ENCODE measurements at regions not wholly inside any gene's neighbourhood (a gene's known extent, or its start where the extent isn't known, plus 50 kb on each side); places are given as distances from the start of the nearest gene placed in this dataset.

DNA sequence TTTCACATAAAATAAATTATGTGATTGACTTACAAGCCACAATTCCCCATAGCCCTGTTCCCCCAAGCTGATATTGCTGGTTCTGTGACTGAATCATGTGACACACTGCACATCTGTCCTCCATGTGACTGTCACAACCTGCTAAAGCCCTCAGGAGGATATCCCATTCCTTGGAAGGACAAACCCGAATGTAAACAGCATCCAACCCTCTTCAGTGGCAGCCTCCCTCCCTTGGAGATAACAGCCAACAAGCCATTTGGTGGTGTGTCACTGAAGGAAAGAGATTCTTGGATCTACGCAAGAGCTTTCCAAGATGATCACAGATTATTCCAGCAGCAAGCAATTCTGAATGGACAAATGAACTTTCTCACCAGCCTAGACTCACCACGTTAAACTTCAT is 153.9 kb upstream of the TIAM1 start:
- DNase-seq: no peak

DNA sequence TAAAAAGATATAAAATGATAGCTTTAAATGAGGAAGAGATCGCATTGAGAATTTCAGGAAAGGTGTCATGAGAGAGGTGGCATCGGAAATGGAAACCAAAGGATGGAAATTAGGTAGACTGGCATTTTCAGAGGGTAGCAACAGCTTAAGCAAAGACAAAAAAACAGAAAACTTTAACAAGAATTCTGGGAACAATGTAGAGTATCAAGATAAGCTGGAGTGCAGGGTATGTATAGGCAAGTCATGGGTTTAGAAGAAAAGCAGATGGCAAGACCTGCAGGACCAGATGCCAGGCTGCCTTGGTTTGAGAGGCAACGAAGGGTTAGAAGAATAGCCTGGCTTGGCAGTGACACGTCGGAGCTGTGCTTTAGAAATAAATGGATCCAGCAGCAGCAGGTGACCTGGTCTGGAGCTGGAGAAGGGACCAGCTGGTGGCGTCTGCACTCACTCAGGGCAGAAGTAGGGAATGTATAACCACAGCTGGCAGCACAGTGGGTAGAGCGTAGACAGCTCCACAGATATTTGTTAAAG is 149.4 kb upstream of the TIAM1 start:
- no peak for DNase-seq

DNA sequence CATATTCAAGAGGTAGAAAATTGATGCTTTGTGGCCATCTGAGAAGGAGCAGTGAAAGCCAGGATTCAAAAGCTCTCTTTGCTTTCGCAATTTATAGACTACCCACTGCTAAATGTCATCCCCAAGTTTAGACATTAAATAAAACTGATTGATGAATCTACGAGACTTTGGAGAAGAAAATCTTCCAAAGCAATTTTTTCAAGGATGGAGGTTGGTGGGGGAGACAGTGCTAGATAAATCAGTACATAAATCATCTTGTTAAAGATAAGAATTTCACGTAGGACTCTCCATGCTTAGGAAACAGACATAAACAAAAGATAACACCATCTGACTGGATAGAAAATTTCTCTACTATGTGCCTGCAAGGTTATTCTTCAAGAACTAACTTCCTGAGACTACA is 147.6 kb upstream of the TIAM1 start:
- no peak for DNase-seq

DNA sequence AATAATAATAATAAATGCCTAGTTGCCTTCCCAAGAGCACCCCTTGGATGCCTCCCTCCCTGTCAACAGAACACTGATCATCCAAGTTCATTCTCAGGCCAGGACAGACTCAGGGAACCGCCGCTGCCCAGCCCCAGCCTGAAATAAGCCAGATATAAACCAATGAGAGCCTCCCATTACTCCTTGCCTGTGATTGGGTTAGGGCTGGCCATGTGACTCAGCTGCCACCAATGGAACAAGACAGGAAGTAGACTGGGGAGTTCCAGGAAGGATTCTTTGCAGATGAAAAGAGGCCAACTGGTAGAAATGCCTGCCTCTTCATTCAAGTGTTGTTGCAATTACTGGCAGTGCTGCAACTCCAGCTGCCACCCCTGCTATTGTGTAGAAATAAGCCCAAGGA is 146.4 kb upstream of the TIAM1 start:
- DNase-seq: no peak

DNA sequence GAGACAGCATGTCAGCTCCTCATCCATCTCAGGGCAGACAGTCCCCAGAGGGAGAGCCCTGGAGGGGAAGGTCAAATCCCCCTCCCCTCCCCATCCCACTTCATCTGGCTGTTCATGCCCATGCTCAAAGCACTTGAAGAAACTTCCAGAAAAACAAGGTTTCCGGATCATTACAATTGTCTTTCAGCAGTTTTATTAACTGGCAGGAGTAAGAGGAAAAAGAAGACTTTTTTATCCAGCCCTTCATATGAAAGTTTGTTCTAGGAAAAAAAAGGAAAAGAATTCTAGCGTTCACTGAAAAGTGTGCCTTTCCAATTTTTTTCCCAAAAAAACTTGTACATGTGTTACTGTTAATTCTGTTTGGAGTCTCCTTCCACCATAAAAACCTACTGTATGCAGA is 145.7 kb upstream of the TIAM1 start:
- DNase-seq: no peak

DNA sequence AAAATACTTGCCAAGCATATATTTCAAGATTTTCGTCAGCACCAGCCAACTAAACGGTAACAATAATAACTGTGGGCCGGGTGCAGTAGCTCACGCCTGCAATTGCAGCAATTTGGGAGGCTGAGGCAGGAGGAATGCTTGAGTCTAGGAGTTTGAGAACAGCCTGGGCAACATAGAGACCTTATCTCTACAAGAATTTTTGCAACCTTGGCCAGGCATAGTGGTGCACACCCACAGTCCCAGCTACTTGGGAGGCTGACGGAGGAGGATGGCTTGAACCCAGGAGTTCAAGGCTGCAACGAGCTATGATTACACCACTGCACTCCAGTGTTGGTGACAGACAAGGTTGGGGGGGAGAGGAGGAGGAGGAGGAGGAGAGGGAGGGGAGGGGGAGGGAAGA is 145.0 kb upstream of the TIAM1 start:
- DNase-seq: no peak

DNA sequence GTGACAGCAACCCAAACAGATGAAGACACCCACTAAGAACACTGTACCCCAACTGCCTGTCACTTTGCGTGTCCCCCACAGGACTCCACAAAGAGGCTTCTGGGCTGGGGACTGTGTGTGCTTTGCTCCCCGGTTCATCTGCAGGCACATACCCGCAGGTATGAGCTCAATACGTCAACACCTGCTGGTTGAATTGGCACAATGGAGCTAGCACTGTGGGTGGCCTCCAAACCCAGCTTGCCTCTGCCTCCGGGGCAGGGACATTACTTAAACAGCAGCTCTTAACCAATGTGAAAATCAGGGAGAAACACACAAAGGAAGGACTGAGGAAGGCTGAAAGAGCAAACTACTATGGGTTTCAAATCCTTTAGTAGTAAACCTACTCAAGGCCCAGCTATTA is 140.2 kb upstream of the TIAM1 start:
- no peak for DNase-seq

DNA sequence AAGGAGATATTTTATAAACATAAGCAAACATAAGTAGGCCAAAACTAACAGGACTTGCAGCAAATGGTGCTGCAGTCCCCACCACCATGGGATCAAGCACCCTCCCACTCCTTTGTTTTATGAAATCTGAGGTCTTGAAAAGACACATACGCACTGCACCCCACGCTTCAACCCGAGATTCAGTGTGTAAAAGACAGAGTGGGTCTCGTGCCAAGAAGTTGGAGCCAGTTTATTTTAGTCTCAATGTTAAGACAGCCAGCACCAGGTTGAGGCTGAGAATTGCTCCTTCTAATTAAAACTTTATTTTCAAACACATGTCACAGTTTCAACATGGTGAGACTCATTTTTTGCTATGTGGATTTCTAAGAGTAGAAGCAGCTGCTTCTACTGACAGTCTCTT is 139.1 kb upstream of the TIAM1 start:
- DNase-seq: no peak

DNA sequence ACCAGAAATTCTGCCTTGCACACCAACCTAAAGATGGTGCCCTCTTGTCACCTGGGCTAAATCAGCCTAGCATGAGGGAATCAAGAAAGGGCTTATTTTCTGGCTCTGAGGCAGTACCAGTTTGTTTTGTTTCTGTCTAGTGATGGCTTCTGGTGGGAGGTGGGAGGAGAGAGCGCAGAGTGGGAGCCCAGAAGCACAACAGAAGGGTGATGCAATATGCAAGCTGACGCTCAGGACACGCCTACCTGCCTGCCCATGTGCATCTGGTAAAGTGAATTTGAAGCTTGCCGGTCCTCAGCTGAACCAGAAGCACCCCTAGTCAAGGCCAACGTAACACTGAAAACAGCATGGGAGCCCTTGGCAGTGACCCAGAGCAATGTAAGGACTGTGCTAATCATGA is 138.4 kb upstream of the TIAM1 start:
- DNase-seq: no peak

DNA sequence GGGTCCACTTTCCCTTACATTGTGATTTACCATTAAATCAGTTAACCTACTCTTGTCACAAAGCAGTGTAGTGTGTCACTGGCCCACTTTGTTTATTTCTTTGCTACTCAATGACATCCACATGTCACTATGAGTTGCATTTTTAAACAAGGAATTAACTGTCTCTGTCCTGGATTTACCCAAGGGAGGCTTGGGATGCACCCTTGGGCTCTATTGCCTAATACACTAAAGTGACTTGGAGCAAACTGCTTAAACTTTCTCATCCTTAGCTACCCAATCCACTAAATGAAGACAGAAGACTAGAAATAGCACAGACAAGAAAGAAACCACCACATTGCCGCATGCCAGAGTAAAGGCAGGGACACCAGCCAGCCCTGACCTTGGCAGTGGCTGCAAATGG is 136.2 kb upstream of the TIAM1 start:
- no peak for DNase-seq

DNA sequence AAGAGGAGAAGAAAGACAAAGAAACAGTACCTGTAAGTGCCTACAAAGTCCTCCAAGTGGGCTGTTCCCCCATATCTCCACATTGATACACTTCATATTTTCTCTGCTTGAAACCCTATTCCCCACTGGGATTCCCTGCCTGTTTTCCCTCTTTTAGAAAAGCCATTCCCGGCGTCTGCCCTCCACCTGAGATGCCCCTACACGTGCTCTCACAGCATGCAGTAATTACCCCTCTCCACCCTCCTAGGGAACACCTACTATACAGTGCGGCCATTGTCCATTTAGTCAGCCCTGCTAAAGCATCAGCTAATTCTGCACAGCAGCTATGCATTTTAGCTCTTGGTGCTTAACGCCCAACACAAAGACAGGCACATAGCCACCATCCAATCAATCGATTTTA is 135.7 kb upstream of the TIAM1 start:
- no peak for DNase-seq

DNA sequence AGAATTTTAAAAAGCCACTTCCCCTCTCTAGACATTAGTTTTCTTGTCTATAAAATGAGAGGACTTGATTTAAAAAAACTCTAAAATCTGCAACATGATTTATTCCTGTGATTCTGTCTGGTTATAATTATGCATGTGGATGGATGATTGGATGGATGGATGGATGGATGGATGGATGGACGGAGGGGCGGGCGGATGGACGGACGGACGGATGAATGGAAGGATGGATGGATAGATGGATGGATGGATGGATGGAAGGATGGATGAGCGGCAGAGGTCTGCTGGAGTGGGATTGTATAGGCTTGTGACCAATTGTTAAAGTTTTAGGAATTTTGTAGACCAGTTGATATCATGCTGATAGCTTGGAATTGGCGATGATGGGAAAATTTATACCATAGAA is 135.2 kb upstream of the TIAM1 start:
- DNase-seq: no peak

DNA sequence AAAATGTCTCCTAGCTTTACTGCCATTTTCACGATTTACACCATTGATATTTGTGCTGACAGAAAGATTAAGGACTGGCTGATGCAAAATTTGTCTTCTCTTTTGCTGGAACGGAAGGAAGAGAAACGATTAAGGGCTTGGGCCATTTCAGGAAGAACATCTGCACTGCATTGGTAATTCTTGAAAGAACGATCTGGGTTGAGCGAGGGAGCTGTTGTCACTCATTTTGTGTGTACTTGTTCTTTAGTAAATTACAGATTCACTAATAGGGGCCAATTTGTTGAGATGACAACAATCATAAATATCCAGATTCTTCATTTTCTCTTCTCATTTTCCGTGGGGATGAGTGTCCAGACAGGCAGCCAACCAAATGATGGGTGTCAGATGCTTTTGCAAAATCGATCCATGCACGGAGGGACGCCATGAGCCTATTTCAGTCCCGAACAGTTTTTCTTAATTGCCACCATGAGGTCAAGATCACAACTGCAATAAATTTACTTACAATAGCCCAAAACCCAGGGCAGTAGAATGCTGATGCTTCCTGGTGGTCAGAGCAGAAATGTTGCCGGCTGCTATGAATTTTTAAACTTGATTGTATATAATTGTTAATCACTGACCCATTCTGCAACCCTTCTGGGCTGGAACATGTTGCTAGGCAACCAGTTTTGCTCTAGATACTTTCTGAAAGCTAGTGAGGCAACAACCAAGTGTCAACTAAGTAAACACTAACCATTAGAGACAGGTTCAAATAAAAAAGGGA is 132.4 kb upstream of the TIAM1 start:
- no peak for DNase-seq

DNA sequence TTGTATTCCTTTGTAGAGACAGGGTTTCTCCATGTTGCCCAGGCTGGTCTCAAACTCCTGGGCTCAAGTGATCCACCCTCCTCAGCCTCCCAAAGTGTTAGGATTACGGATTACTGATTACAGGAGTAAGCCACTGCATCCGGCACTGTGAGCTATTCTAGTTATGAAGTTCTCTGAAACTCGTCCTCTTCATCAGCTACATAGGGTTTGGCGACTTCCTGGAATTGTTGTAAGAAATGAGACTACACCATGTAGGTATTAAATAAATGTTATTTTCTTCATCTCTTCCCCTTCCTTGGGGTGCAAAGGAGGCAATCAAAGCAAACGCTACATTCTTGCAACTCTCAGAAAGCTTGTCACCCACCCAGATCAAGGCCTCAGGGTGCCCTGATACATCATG is 131.2 kb upstream of the TIAM1 start:
- no peak for DNase-seq

DNA sequence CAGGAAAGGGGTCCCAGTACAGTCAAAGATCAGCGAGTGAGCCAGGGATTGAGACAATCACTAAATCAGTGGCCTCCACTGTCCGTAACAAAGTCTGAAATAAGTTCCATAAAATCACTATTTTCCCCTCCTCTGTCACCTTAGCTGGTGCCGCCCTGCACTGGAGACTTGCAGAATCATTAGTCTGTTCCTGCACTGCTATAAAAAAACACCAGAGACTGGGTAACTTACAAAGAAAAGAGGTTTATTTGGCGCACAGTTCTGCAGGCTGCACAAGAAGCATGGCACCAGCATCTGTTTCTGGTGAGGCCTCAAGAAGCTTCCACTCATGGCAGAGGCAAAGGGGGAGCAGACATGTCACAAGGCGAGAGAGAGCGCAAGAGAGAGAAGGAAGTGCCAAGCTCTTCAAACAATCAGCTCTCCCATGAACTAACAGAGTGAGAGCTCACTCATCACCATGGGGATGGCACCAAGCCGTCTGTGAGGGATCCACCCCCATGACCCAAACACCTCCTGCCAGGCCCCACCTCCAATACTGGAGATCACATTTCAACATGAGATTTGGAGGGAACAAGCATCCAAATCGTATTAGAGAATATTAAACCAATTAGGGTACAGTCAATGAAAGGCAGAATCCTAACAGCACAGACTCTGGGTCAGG is 129.8 kb upstream of the TIAM1 start:
- DNase-seq: no peak

DNA sequence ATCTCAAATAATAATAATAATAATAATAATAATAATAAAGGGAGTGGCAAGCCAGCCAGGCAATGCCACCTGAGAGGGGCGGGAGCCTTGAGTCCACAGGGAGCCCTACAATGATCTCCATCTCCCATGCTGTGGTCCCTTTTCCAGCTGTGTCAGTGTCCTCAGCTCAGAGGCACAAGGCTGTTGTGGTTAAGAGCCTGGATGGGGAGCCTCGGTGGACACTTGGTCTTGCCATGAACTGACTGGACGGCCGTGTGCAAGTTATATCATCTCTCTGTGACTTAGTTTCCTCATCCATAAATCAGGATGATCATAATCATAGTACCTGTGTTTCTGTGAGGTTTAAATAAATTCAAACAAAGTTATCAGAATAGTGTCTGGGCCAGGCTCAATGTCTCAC is 127.8 kb upstream of the TIAM1 start:
- DNase-seq: no peak

DNA sequence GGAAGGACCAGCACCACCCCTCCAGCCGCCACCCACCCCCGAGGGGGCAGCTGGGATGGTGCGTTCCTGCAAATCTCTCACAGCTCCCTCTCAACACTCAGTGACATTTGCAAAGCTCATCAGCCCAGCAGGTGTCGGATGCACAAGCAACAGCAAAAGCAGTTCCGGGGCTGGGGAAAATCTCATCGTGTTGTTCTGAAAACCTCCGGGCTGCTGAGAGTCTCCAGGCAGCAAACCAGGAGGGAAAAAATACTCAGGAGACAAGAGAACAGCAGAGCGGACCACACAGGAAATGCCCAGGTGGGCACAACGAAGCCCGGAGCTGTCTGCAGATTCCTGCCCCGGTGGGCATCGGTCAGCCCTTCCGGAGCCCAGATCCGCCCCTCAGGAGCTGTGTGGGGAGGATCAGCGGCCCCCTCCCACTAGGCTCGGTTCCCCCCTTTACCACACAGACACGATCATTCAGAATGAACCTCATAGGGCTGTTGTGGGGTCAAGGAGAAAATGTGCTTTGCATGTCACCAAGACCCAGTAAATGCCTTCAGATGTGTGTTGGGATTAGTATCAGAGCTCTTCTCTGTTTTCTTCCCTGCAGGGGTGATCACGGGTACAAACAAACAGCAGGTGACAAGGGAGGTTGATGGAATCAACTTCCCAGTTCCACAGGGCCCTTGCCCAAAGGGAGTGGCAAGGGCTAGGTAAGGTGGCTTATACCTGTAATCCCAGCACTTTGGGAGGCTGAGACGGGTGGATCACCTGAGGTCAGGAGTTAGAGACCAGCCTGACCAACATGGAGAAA is 127.0 kb upstream of the TIAM1 start:
- DNase-seq: no peak

DNA sequence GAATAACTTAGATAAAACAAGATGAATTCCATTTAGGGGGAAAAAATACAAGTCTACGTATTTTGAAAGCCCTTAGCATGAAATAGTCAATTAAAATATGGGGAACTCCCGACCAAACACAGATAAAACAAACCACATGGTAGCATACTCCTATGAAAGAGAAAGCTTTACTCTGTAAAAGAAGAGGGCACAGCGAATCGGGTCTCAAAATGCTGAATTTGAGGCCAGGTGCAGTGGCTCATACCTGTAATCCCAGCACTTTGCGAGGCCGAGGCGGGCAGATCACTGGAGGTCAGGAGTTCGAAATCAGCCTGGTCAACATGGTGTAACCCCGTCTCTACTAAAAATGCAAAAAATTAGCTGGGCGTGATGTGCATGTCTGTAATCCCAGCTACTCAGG is 116.9 kb upstream of the TIAM1 start:
- no peak for DNase-seq

DNA sequence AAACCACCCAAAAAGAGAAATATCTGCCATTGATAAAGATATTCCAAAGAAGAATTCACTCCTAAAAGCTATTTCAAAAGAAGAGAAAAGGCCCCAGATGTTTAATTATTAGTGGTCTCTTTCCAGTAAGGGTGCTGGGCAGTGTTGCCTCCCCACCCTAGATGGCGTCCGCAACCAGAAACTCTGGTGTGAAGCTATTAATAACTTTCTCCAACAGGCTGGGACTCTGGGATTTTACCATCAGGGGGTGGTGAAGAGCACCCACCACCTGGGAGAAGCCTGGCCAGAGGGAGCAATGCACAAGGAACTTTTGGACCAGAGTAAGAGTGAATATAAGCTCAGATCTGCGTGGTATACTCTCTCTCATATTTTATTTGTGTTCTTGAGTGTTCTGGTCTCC is 115.4 kb upstream of the TIAM1 start:
- DNase-seq: no peak

DNA sequence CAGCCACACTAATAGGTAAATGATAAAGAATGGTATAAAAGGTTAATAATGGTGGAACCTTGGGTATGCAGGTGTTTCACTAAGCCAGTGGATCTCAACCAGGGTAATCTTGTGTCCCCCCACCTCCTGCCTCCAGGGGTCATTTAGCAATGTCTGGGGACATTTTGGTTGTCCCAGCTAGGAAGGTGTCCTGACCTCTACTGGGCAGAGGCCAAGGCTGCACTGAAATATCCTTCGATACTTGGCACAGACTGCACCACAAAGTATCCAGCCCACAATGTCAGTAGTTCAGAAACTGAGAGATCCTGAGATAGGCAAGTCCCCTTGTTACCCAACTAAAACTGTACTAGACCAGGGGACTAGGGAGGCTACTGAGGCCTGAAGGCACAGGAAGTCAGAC is 113.6 kb upstream of the TIAM1 start:
- no peak for DNase-seq

DNA sequence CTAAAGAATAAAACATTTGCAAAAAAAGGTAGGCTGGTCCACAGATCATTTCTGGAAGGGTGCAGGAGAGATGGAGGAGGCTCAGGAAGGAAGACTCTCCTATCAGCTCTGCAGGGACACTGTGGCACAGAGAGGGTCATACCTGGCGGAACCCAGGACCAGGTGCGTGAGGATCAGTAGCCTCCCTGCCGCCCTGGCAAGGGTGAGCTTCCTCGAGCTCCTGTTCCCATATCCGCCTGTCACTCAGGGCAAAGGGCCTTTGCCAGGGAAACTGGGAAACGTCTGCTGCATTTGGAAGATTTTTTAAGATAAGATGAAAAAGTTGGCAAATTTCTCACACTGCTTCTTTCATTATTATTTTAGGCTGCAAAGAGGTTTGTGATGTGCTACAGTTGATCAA is 112.1 kb upstream of the TIAM1 start:
- no peak for DNase-seq

DNA sequence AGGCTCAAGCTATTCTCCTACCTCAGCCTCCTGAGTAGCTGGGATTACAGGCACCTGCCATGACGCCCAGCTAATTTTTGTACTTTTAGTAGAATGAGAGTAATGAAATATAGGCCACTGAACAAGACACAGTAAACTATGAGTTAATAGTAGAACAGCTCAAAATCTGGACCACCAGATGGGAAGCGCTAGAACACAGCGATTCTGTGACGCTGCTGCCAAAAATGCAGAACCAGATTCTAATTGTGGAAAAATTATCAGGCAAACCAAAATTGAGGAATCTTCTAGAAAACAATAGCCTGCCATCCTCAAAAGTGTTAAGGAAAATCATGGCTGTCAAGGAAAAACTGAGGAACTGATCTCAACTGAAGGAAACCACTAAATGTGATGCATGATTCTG is 111.4 kb upstream of the TIAM1 start:
- no peak for DNase-seq

DNA sequence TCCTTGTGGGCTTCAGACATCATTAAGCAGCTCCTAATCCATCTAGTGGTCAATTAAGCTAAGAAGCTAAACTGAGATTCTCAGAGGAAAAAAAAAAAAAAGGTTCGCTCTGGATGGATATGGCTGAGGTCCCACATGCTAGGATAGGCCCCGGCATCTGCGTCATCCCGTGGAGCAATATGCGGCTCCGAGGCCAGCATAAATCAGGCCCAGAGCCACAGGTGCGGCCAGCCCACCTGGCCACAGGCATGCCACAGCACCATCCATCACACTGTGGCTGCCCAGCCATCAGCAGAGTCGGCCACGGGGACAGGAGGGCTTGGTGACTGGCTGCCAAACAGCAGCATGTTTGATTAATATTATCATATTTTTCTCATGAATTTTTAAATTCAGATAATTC is 106.9 kb upstream of the TIAM1 start:
- DNase-seq: no peak

DNA sequence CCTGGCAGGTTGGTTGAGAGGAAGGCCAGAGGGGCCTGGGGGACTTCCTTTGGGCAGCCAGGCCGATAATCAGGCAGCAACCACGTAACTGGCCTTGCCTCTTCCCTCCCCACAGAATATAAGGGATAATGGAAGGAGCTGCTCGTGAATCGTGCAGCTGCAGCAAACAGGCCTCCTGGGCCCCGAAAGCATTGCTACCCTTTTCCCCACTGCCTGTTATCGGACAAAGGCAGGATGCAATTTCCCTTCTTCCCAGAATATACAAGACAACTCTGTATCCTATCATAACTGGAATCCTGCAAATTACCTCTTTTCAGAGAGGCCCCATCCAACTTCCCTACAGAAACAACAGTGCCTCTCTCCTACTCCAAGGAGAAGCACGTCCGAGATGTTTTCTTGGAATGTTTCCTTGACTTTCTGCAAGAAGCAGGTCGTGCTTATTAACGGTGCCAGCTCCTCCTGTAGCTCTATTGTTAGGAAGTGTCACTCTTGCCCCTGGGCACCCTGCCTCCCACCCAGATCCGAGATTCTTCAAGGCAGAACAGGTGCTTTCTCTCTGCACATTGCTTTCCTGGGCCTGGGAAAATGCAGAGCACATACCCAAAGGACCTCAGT is 106.0 kb upstream of the TIAM1 start:
- DNase-seq: no peak

Measured in activated CD4-positive, alpha-beta T cell treated with anti-CD3 and anti-CD28 coated beads, Interleukin-2, Interleukin-6, amounts not matched to agents 100 ng/mL and 50 ng/mL, durations not matched to agents 16 hours and 8 hours (primary cell).